BLaER1 treated with 17β-estradiol and CSF1 and Interleukin-3, amounts not matched to agents 10 nM and 100 nM (cell line): ENCODE measurements at regions not wholly inside any gene's neighbourhood (a gene's known extent, or its start where the extent isn't known, plus 50 kb on each side); places are given as distances from the start of the nearest gene placed in this dataset.

ENCODE experiments used
- H3K27ac ChIP-seq, 11 experiments: shearing (Covaris generic); formaldehyde crosslinking; 2 replicates each; pipeline ENCODE4 v1.8.1; 2022
- H3K27me3 ChIP-seq, 11 experiments: shearing (Covaris generic); formaldehyde crosslinking; 2 replicates each; pipeline ENCODE4 v1.8.1; 2022
- H3K36me3 ChIP-seq, 11 experiments: shearing (Covaris generic); formaldehyde crosslinking; 2 replicates each; pipeline ENCODE4 v1.8.1; 2022
- H3K4me1 ChIP-seq, 10 experiments: shearing (Covaris generic); formaldehyde crosslinking; 2 replicates each; pipeline ENCODE4 v1.8.1; 2022
- H3K4me2 ChIP-seq, 11 experiments: shearing (Covaris generic); formaldehyde crosslinking; 2 replicates each; pipeline ENCODE4 v1.8.1; 2022
- H3K4me3 ChIP-seq, 10 experiments: shearing (Covaris generic); formaldehyde crosslinking; 2 replicates each; pipeline ENCODE4 v1.8.1; 2022
- H3K9ac ChIP-seq, 11 experiments: shearing (Covaris generic); formaldehyde crosslinking; 2 replicates each; pipeline ENCODE4 v1.8.1; 2022
- H3K9me3 ChIP-seq, 11 experiments: shearing (Covaris generic); formaldehyde crosslinking; replicated peaks in 1 of 11; 2 replicates each; pipeline ENCODE4 v1.8.1; 2022
- H4K20me1 ChIP-seq, 11 experiments: shearing (Covaris generic); formaldehyde crosslinking; 2 replicates each; pipeline ENCODE4 v1.8.1; 2022
- Cebpa-rat ChIP-seq, 11 experiments: shearing (Covaris generic); IDR thresholded peaks; 2 replicates each; pipeline ENCODE4 v1.8.1; 2022

DNA sequence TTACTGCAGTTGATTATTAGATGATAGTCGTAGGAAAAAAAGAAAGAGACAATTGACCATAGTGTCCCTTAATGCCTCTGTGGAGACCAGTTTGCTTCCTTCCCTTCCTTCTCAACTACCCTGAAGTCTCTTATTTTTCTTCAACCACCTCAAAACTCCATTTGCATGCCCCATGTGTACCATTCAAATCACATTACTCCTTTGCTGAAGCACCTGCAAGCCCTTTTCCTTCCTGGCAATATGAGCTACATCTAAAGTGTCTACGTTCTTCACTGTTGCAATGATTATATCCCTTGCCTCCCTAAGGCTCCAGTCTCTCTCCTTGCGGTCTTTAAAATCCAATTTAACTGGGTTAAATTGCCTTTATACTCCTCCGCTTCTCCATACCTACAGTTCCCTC is 867.4 kb upstream of the API5 start:
- no peaks in the 10 kb centered on the region for H3K27me3 ChIP-seq
- no peak overlapping the region for H3K4me3 ChIP-seq
- TF ChIP-seq Cebpa-rat (IDR thresholded peaks at IDR 0.05): no peak
- H3K36me3 ChIP-seq: no peaks in the 10 kb centered on the region
- H3K4me1 ChIP-seq: no peaks in the 10 kb centered on the region
- no peaks in the 10 kb centered on the region for H4K20me1 ChIP-seq
- H3K9ac ChIP-seq: no peak overlapping the region
- H3K4me2 ChIP-seq: no peak overlapping the region
- peaks cover 0 to 23% (median 9%) of the 10 kb centered on the region in 11 experiments; a peak in 14 of 22 replicates for H3K9me3 ChIP-seq
- H3K27ac ChIP-seq: no peak overlapping the region

- no peak overlapping the region for H3K4me2 ChIP-seq
- no peaks in the 10 kb centered on the region for H3K9me3 ChIP-seq
- no peaks in the 10 kb centered on the region for H4K20me1 ChIP-seq
- H3K4me3 ChIP-seq: no peak overlapping the region
- H3K27me3 ChIP-seq: no peaks in the 10 kb centered on the region
- H3K36me3 ChIP-seq: no peaks in the 10 kb centered on the region
- H3K4me1 ChIP-seq: peaks cover 0 to 12% (median 0%) of the 10 kb centered on the region in 10 experiments; a peak in 4 of 20 replicates
- no peak overlapping the region for H3K9ac ChIP-seq
- H3K27ac ChIP-seq: no peak overlapping the region
- no peak for TF ChIP-seq Cebpa-rat (IDR thresholded peaks at IDR 0.05)
These were observed 849.1 kb upstream of the API5 start for GRCh38 chr11:42462558-42463310.

GRCh38 chr11:42465623-42466022 is 846.2 kb upstream of the API5 start:
- H3K4me3 ChIP-seq: no peak overlapping the region
- no peak overlapping the region for H3K27ac ChIP-seq
- H3K27me3 ChIP-seq: no peaks in the 10 kb centered on the region
- H3K9ac ChIP-seq: no peak overlapping the region
- H3K4me1 ChIP-seq: peaks cover 0 to 12% (median 0%) of the 10 kb centered on the region in 10 experiments; a peak in 4 of 20 replicates
- no peak for TF ChIP-seq Cebpa-rat (IDR thresholded peaks at IDR 0.05)
- no peaks in the 10 kb centered on the region for H3K9me3 ChIP-seq
- no peaks in the 10 kb centered on the region for H3K36me3 ChIP-seq
- no peaks in the 10 kb centered on the region for H4K20me1 ChIP-seq
- H3K4me2 ChIP-seq: no peak overlapping the region

DNA sequence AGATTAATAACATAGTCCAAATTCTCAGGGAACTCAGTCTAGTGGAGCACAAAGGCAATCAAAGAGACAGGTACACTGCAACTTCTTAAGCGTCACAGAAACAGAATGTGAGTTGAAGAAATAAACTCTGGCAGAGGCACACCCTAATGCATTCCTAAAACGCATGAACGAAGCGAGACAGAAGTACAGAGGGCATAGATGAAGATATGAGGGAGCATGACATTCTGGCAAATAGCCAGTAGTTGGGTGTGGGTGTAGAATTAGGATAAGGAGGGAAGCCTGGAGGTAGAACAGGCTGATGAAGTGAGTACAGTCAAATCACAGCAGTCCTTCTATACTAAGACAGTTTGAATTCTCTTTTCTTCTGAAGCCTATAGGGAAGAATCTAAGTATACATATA is 838.7 kb upstream of the API5 start:
- no peak for TF ChIP-seq Cebpa-rat (IDR thresholded peaks at IDR 0.05)
- Histone ChIP-seq H3K27ac (no peak overlapping the region), H3K9ac (no peak overlapping the region), H3K9me3 (no peaks in the 10 kb centered on the region), H3K4me1 (no peaks in the 10 kb centered on the region), H3K4me2 (no peak overlapping the region), H3K4me3 (no peak overlapping the region), H3K27me3 (no peaks in the 10 kb centered on the region), H3K36me3 (no peaks in the 10 kb centered on the region), H4K20me1 (no peaks in the 10 kb centered on the region)

GRCh38 chr11:42482822-42483221 is 829.0 kb upstream of the API5 start:
- no peaks in the 10 kb centered on the region for H3K4me1 ChIP-seq
- no peak overlapping the region for H3K9ac ChIP-seq
- no peaks in the 10 kb centered on the region for H3K36me3 ChIP-seq
- no peak overlapping the region for H3K4me2 ChIP-seq
- H3K9me3 ChIP-seq: peaks cover 0 to 12% (median 6%) of the 10 kb centered on the region in 11 experiments; a peak in 11 of 22 replicates
- no peak overlapping the region for H3K4me3 ChIP-seq
- no peaks in the 10 kb centered on the region for H3K27me3 ChIP-seq
- no peak for TF ChIP-seq Cebpa-rat (IDR thresholded peaks at IDR 0.05)
- no peaks in the 10 kb centered on the region for H4K20me1 ChIP-seq
- no peak overlapping the region for H3K27ac ChIP-seq

GRCh38 chr11:42490506-42490905 is 821.3 kb upstream of the API5 start:
- no peak overlapping the region for H3K27ac ChIP-seq
- TF ChIP-seq Cebpa-rat (IDR thresholded peaks at IDR 0.05): no peak
- H3K4me1 ChIP-seq: peaks cover 0 to 3% (median under 1%) of the 10 kb centered on the region in 10 experiments; a peak in 9 of 20 replicates
- no peak overlapping the region for H3K9ac ChIP-seq
- no peaks in the 10 kb centered on the region for H3K36me3 ChIP-seq
- H3K4me2 ChIP-seq: no peak overlapping the region
- no peak overlapping the region for H3K4me3 ChIP-seq
- no peaks in the 10 kb centered on the region for H3K27me3 ChIP-seq
- H4K20me1 ChIP-seq: no peaks in the 10 kb centered on the region
- peaks cover 0 to 9% (median 6%) of the 10 kb centered on the region in 11 experiments; a peak in 7 of 22 replicates for H3K9me3 ChIP-seq

GRCh38 chr11:42494459-42494858 is 817.3 kb upstream of the API5 start:
- Histone ChIP-seq H3K4me1 (peaks cover 0 to 9% (median 6%) of the 10 kb centered on the region in 10 experiments; a peak in 11 of 20 replicates), H3K27ac (no peak overlapping the region), H3K27me3 (no peaks in the 10 kb centered on the region), H3K36me3 (no peaks in the 10 kb centered on the region), H4K20me1 (no peaks in the 10 kb centered on the region), H3K9me3 (no peaks in the 10 kb centered on the region), H3K4me3 (no peak overlapping the region), H3K9ac (no peak overlapping the region), H3K4me2 (no peak overlapping the region)
- TF ChIP-seq Cebpa-rat (IDR thresholded peaks at IDR 0.05): no peak

GRCh38 chr11:42498971-42499370 is 812.8 kb upstream of the API5 start:
- H3K4me2 ChIP-seq: no peak overlapping the region
- no peak overlapping the region for H3K27ac ChIP-seq
- H3K27me3 ChIP-seq: no peaks in the 10 kb centered on the region
- H4K20me1 ChIP-seq: no peaks in the 10 kb centered on the region; a peak in 1 of 22 replicates
- H3K36me3 ChIP-seq: no peaks in the 10 kb centered on the region
- H3K4me1 ChIP-seq: peaks cover 0 to 9% (median 6%) of the 10 kb centered on the region in 10 experiments; a peak in 11 of 20 replicates
- H3K9me3 ChIP-seq: no peaks in the 10 kb centered on the region
- H3K9ac ChIP-seq: no peak overlapping the region
- H3K4me3 ChIP-seq: no peak overlapping the region
- TF ChIP-seq Cebpa-rat (IDR thresholded peaks at IDR 0.05): no peak

DNA sequence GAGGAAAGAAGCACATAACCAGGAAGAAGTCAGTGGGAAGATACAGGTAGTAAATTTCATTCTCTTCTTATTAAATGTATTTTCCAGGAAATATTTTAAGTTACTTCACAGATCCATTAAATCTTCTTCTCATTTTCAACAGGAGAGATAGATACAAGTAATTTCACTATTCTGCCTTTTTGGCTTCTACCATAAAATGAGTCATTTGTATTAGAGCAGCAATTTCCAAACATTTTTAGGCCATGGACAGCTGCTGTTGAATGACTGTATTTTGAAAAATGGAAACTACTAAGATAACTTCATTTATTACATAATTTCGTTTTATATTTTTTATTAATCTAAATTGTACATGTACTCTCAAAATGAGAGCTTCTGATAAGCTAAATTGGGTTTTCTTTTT is 809.6 kb upstream of the API5 start:
- H4K20me1 ChIP-seq: no peaks in the 10 kb centered on the region; a peak in 1 of 22 replicates
- H3K9ac ChIP-seq: no peak overlapping the region
- no peak overlapping the region for H3K4me2 ChIP-seq
- H3K4me3 ChIP-seq: no peak overlapping the region
- no peaks in the 10 kb centered on the region for H3K9me3 ChIP-seq
- H3K36me3 ChIP-seq: no peaks in the 10 kb centered on the region
- no peaks in the 10 kb centered on the region for H3K27me3 ChIP-seq
- no peak overlapping the region for H3K27ac ChIP-seq
- no peaks in the 10 kb centered on the region for H3K4me1 ChIP-seq
- no peak for TF ChIP-seq Cebpa-rat (IDR thresholded peaks at IDR 0.05)

- Histone ChIP-seq H4K20me1 (no peaks in the 10 kb centered on the region), H3K27me3 (no peaks in the 10 kb centered on the region), H3K9ac (no peak overlapping the region), H3K4me2 (no peak overlapping the region), H3K4me1 (peaks cover 0 to 8% (median 4%) of the 10 kb centered on the region in 10 experiments; a peak in 7 of 20 replicates), H3K9me3 (no peaks in the 10 kb centered on the region), H3K27ac (no peak overlapping the region), H3K4me3 (no peak overlapping the region), H3K36me3 (no peaks in the 10 kb centered on the region)
- TF ChIP-seq Cebpa-rat (IDR thresholded peaks at IDR 0.05): no peak
These were observed 789.8 kb upstream of the API5 start for GRCh38 chr11:42521994-42522393.
